ENCODE measurements at regions not wholly inside any gene's neighbourhood (a gene's known extent, or its start where the extent isn't known, plus 50 kb on each side); places are given as distances from the start of the nearest gene placed in this dataset.

DNA sequence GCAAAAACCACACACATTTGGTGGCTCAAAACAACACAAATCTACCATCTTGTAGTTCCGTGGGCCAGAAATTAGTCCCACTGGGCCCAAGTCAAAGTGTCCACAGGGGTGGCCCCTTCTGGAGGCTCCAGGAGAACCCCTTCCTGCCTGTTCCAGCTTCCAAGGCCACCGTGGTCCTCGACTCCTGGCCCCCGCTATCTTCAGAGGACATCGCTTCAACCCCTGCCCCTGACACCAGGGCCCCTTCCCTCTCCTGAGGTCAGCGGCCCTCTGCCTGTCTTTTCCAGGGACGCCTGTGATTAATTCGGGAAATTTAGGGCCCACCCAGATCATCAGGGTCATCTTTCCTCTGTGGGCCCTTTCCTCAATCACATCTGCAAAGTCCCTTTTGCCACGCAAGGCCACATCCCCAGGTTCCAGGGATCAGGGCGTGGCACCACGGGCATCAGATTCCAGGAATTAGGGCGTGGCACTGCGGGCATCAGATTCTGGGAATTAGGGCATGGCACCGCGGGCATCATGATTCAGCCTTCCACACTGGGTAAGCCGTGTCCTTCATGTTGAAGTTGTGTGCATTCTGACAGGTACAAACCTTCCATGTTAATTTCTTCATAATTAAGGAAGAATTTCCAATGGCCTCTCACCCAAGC lies 59.9 kb upstream of the SMOC2 start:
- TF ChIP-seq GABPA (IDR thresholded peaks at IDR 0.05; ENCODE audit: low read depth) (no peak), POLR2AphosphoS5 (IDR thresholded peaks at IDR 0.05; ENCODE audit: low read depth) (no peak), CTCF (IDR thresholded peaks at IDR 0.05; ENCODE audit: insufficient read depth, low read length) (no peak), SPI1 (IDR thresholded peaks at IDR 0.05; ENCODE audit: borderline replicate concordance, low read depth) (no peak)
- TF ChIP-seq, protein P1, sequence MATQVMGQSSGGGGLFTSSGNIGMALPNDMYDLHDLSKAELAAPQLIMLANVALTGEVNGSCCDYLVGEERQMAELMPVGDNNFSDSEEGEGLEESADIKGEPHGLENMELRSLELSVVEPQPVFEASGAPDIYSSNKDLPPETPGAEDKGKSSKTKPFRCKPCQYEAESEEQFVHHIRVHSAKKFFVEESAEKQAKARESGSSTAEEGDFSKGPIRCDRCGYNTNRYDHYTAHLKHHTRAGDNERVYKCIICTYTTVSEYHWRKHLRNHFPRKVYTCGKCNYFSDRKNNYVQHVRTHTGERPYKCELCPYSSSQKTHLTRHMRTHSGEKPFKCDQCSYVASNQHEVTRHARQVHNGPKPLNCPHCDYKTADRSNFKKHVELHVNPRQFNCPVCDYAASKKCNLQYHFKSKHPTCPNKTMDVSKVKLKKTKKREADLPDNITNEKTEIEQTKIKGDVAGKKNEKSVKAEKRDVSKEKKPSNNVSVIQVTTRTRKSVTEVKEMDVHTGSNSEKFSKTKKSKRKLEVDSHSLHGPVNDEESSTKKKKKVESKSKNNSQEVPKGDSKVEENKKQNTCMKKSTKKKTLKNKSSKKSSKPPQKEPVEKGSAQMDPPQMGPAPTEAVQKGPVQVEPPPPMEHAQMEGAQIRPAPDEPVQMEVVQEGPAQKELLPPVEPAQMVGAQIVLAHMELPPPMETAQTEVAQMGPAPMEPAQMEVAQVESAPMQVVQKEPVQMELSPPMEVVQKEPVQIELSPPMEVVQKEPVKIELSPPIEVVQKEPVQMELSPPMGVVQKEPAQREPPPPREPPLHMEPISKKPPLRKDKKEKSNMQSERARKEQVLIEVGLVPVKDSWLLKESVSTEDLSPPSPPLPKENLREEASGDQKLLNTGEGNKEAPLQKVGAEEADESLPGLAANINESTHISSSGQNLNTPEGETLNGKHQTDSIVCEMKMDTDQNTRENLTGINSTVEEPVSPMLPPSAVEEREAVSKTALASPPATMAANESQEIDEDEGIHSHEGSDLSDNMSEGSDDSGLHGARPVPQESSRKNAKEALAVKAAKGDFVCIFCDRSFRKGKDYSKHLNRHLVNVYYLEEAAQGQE (IDR thresholded peaks at IDR 0.05; ENCODE audit: insufficient replicate concordance, low read depth): no peak
- DNase-seq (ENCODE audit: low read depth in 1 of 2, low spot score in 1 of 2): no peak
- H3K27me3 ChIP-seq (ENCODE audit: insufficient read depth, poor library complexity, severe bottlenecking): no peaks in the 10 kb centered on the region
- H3K4me3 ChIP-seq (replicated peaks; ENCODE audit: insufficient read depth, low read length): no peak overlapping the region
- no peak overlapping the region for H3K27ac ChIP-seq (replicated peaks)

- no peak overlapping the region for H3K4me3 ChIP-seq (replicated peaks; ENCODE audit: insufficient read depth, low read length)
- no peak for DNase-seq (ENCODE audit: low read depth in 1 of 2, low spot score in 1 of 2)
- H3K27me3 ChIP-seq (ENCODE audit: insufficient read depth, poor library complexity, severe bottlenecking): no peaks in the 10 kb centered on the region
- H3K27ac ChIP-seq (replicated peaks): no peak overlapping the region
- TF ChIP-seq, protein P1 (IDR thresholded peaks at IDR 0.05; ENCODE audit: insufficient replicate concordance, low read depth): no peak
- TF ChIP-seq GABPA (IDR thresholded peaks at IDR 0.05; ENCODE audit: low read depth): no peak
- TF ChIP-seq SPI1 (IDR thresholded peaks at IDR 0.05; ENCODE audit: borderline replicate concordance, low read depth): no peak
- no peak for TF ChIP-seq CTCF (IDR thresholded peaks at IDR 0.05; ENCODE audit: insufficient read depth, low read length)
- TF ChIP-seq POLR2AphosphoS5 (IDR thresholded peaks at IDR 0.05; ENCODE audit: low read depth): no peak
Measured at GRCh38 chr6:168381726-168382458, 59.1 kb upstream of the SMOC2 start.

DNA sequence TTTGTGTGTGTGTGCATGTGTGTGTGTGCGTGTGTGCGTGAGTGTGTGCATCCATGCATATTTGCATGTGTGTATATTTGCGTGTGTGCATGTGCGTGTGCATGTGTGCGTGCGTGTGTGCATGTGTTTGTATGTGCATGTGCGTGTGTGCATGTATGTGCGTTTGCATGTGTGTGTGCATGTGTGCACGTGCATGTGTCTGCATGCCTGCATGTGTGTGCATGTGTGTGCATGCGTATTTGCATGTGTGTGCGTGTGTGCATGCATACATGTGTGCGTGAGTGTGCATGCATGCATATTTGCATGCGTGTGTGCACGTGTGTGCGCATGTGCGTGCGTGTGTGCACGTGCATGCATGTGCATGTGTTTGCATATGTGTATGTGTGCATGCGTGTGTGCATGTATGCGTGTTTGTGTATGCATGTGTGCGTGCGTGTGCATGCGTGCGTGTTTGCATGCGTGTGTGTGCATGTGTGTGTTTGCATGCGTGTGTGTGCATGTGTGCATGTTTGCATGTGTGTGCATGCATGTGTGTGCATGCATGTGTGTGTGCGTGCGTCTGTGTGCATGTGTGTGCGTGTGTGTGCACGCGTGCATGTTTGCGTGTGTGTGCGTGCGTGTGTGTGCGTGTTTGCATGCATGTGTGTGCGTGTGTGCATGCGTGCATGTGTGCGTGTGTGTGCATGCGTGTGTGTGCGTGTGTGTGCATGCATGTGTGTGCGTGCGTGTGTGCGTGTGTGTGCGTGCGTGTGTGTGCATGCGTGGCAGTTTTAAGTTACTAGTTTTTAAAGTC lies 57.7 kb upstream of the SMOC2 start:
- no peak for DNase-seq (ENCODE audit: low read depth in 1 of 2, low spot score in 1 of 2)
- no peaks in the 10 kb centered on the region for H3K27me3 ChIP-seq (ENCODE audit: insufficient read depth, poor library complexity, severe bottlenecking)
- H3K4me3 ChIP-seq (replicated peaks; ENCODE audit: insufficient read depth, low read length): no peak overlapping the region
- TF ChIP-seq POLR2AphosphoS5 (IDR thresholded peaks at IDR 0.05; ENCODE audit: low read depth) (no peak), CTCF (IDR thresholded peaks at IDR 0.05; ENCODE audit: insufficient read depth, low read length) (no peak), GABPA (IDR thresholded peaks at IDR 0.05; ENCODE audit: low read depth) (no peak), SPI1 (IDR thresholded peaks at IDR 0.05; ENCODE audit: borderline replicate concordance, low read depth) (no peak)
- TF ChIP-seq, protein P1 (IDR thresholded peaks at IDR 0.05; ENCODE audit: insufficient replicate concordance, low read depth): no peak
- no peak overlapping the region for H3K27ac ChIP-seq (replicated peaks)

Data from HL-60 (cell line).